HL-60 (cell line): ENCODE measurements at regions not wholly inside any gene's neighbourhood (a gene's known extent, or its start where the extent isn't known, plus 50 kb on each side); places are given as distances from the start of the nearest gene placed in this dataset.
"Not testable (repeated sequence)": the region's sequence is repeated elsewhere in the genome, so short reads cannot be mapped to it uniquely, and the experiment has no call there.

Source experiments
- DNase-seq, 2 experiments: peaks; one replicate each; pipeline ENCODE4 v3.0.0-alpha.2; 2010 to 2020; ENCODE audit warnings: low read depth in 1 of 2, low spot score in 1 of 2
- H3K27ac ChIP-seq: fragments of 250-450 bp; sonication (Bioruptor Pico); replicated peaks from 2 replicates; pipeline ENCODE4 v1.5.1; 2020; ENCODE audit warnings: mild to moderate bottlenecking, moderate library complexity
- H3K27me3 ChIP-seq: fragments of 250-450 bp; sonication (Bioruptor Pico); 2 replicates; pipeline ENCODE4 v1.5.1; 2021; ENCODE audit warnings: mild to moderate bottlenecking, moderate library complexity; ENCODE audit not compliant: insufficient read depth, poor library complexity, severe bottlenecking
- H3K4me3 ChIP-seq: replicated peaks from 2 replicates; pipeline ENCODE4 v1.5.1; 2011; ENCODE audit warnings: mild to moderate bottlenecking, control low read depth, low read length; ENCODE audit not compliant: insufficient read depth
- GABPA ChIP-seq: IDR thresholded peaks from 2 replicates; pipeline ENCODE4 v1.6.1; 2012; ENCODE audit warnings: low read depth
- POLR2AphosphoS5 ChIP-seq: IDR thresholded peaks from 2 replicates; pipeline ENCODE4 v1.6.1; 2012; ENCODE audit warnings: low read depth
- SPI1 ChIP-seq: IDR thresholded peaks from 2 replicates; pipeline ENCODE4 v1.6.1; 2012; ENCODE audit warnings: low read depth, mild to moderate bottlenecking, borderline replicate concordance
- TF ChIP-seq, protein P1 (sequence below): IDR thresholded peaks from 2 replicates; pipeline ENCODE4 v1.6.1; 2012; ENCODE audit warnings: low read depth; ENCODE audit not compliant: insufficient replicate concordance
- TF ChIP-seq, protein P2 (sequence below): IDR thresholded peaks from one replicate; pipeline ENCODE4 v1.5.1; 2011; ENCODE audit warnings: low read length, control low read depth, inconsistent platforms; ENCODE audit not compliant: insufficient read depth

DNA sequence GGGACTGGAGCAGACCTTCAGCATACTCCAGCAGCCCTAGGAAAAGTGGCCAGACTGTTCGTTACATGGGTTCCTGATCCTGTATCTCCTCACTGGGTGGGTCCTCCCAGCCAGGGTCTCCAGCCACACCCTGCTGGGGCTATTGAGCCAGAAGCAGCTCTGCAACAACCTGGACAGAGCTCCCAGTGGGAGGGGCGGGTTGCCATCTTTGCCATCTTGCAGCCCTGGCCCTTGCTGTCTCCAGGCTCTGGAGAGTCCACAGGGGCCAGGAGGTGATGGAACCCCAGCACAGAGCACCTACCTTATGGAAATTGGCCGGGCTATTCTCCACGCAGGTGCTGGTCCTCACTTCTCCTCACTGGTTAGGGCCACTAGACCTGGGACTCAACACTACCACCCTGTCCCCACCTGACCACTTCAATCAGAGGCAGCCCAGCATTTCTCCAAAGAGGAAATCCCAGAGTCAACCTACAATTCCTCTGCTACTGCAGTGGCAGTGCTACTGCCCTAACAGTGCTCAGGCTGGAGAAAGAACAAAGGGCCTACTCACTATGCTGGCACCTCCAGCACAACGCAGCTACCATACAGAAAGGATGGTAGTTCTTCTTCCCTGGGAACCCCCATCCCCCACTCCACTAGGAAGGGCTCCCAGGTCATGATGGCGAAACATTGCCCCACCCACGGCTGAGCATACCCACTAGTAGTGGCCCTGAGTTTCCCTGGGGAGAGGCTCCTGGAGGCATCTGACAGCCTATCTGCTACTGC lies 290.2 kb upstream of the NCAM1 start:
- TF ChIP-seq POLR2AphosphoS5 = no peak
- TF ChIP-seq, protein P1, sequence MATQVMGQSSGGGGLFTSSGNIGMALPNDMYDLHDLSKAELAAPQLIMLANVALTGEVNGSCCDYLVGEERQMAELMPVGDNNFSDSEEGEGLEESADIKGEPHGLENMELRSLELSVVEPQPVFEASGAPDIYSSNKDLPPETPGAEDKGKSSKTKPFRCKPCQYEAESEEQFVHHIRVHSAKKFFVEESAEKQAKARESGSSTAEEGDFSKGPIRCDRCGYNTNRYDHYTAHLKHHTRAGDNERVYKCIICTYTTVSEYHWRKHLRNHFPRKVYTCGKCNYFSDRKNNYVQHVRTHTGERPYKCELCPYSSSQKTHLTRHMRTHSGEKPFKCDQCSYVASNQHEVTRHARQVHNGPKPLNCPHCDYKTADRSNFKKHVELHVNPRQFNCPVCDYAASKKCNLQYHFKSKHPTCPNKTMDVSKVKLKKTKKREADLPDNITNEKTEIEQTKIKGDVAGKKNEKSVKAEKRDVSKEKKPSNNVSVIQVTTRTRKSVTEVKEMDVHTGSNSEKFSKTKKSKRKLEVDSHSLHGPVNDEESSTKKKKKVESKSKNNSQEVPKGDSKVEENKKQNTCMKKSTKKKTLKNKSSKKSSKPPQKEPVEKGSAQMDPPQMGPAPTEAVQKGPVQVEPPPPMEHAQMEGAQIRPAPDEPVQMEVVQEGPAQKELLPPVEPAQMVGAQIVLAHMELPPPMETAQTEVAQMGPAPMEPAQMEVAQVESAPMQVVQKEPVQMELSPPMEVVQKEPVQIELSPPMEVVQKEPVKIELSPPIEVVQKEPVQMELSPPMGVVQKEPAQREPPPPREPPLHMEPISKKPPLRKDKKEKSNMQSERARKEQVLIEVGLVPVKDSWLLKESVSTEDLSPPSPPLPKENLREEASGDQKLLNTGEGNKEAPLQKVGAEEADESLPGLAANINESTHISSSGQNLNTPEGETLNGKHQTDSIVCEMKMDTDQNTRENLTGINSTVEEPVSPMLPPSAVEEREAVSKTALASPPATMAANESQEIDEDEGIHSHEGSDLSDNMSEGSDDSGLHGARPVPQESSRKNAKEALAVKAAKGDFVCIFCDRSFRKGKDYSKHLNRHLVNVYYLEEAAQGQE = no peak
- TF ChIP-seq, protein P2, sequence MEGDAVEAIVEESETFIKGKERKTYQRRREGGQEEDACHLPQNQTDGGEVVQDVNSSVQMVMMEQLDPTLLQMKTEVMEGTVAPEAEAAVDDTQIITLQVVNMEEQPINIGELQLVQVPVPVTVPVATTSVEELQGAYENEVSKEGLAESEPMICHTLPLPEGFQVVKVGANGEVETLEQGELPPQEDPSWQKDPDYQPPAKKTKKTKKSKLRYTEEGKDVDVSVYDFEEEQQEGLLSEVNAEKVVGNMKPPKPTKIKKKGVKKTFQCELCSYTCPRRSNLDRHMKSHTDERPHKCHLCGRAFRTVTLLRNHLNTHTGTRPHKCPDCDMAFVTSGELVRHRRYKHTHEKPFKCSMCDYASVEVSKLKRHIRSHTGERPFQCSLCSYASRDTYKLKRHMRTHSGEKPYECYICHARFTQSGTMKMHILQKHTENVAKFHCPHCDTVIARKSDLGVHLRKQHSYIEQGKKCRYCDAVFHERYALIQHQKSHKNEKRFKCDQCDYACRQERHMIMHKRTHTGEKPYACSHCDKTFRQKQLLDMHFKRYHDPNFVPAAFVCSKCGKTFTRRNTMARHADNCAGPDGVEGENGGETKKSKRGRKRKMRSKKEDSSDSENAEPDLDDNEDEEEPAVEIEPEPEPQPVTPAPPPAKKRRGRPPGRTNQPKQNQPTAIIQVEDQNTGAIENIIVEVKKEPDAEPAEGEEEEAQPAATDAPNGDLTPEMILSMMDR = no peak
- TF ChIP-seq GABPA = no peak
- TF ChIP-seq SPI1 = no peak
- Histone ChIP-seq H3K27ac (no peak overlapping the region), H3K4me3 (no peak overlapping the region), H3K27me3 (no peaks in the 10 kb centered on the region)
- no peak for DNase-seq

DNA sequence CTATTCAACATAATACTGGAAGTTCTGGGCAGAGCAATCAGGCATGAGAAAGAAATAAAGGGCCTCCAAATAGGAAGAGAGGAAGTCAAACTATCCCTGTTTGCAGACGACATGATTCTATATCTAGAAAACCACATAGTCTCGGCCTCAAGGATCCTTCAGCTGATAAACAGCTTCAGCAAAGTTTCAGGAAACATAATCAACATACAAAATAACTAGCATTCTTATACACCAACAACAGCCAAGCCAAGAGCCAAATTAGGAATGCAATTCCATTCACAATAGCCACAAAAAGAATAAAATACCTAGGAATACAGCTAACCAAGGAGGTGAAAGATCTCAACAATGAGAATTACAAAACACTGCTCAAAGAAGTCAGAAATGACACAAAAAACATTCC lies 287.8 kb upstream of the NCAM1 start:
- H3K4me3 ChIP-seq, DNase-seq, H3K27ac ChIP-seq, H3K27me3 ChIP-seq: not testable (repeated sequence)

DNA sequence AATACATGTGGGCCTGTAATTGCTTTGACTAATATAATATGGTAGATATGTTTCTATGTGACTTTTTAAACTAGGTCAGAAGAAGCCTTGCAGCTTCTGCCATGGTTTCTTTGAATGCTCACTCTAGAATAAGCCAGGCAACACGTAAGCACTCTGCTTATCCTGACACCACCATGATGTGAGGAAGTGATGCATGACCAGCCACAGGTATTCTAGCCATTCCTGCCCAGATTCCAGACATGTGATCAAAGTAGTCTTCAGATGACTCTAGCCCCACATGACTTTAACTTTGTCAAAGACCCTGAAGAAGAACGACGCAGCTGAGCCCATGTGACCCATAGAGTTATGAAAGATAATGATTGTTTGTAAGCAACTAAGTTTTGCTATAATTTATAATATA lies 276.1 kb upstream of the NCAM1 start:
- DNase-seq = no peak
- Histone ChIP-seq H3K27me3 (no peaks in the 10 kb centered on the region), H3K27ac (no peak overlapping the region), H3K4me3 (no peak overlapping the region)
- TF ChIP-seq SPI1 (no peak), POLR2AphosphoS5 (no peak), GABPA (no peak)
- TF ChIP-seq, protein P1 = no peak
- TF ChIP-seq, protein P2 = no peak

DNA sequence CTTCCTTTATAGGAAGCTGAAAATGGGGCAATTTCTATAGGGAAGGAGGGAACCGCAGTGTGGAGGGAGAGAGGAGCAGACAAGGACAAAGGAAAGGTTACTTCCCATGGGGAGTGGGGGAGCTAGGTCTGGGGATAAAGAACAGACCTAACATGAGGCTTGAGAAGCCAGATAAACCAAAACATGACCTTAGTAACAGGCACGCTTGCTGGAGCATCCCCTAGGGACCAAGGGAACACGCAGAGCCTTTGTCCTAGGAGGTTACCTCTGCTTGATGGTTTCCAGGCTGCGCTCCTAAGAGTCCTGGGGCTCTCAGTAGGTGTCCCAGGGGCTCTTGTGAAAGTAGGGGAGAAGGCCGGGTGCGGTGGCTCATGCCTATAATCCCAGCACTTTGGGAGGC lies 271.4 kb upstream of the NCAM1 start:
- H3K27me3 ChIP-seq = no peaks in the 10 kb centered on the region
- TF ChIP-seq, protein P2 = no peak
- no peak for TF ChIP-seq SPI1
- no peak for TF ChIP-seq GABPA
- TF ChIP-seq, protein P1 = no peak
- no peak for DNase-seq
- no peak overlapping the region for H3K4me3 ChIP-seq
- H3K27ac ChIP-seq = no peak overlapping the region
